ENCODE measurements at regions not wholly inside any gene's neighbourhood (a gene's known extent, or its start where the extent isn't known, plus 50 kb on each side); places are given as distances from the start of the nearest gene placed in this dataset.
"Not testable (repeated sequence)": the region's sequence is repeated elsewhere in the genome, so short reads cannot be mapped to it uniquely, and the experiment has no call there.

- DNase-seq, result no peak
Observed at GRCh38 chr2:234373481-234374149, 123.3 kb downstream of the ARL4C start.

- no peak for DNase-seq
Observed at GRCh38 chr2:234373060-234373459, 123.8 kb downstream of the ARL4C start.

- DNase-seq, result no peak
Observed at GRCh38 chr2:234372506-234372905, 124.4 kb downstream of the ARL4C start.

GRCh38 chr2:234368861-234369261 lies 128.0 kb downstream of the ARL4C start:
- DNase-seq, result peak; percentile 73

- no peak for DNase-seq
Observed at GRCh38 chr2:234366891-234367290, 130.0 kb downstream of the ARL4C start.

- DNase-seq, result no peak
Observed at GRCh38 chr2:234364661-234365060, 132.2 kb downstream of the ARL4C start.

GRCh38 chr2:234363647-234364294 lies 133.1 kb downstream of the ARL4C start:
- peak; percentile 82 for DNase-seq

GRCh38 chr2:234363011-234363487 lies 133.8 kb downstream of the ARL4C start:
- peak; percentile 97 for DNase-seq

GRCh38 chr2:234360313-234360975 lies 136.4 kb downstream of the ARL4C start:
- DNase-seq, result not testable (repeated sequence)

- DNase-seq, result no peak
Observed at GRCh38 chr2:234357666-234358065, 139.2 kb downstream of the ARL4C start.

GRCh38 chr2:234355808-234356365 lies 141.0 kb downstream of the ARL4C start:
- DNase-seq, result peak; percentile 71

- peak; percentile 89 for DNase-seq
Observed at GRCh38 chr2:234355021-234355720, 141.7 kb downstream of the ARL4C start.

GRCh38 chr2:234352270-234352669 lies 144.6 kb downstream of the ARL4C start:
- DNase-seq, result no peak

- not testable (repeated sequence) for DNase-seq
Observed at GRCh38 chr2:234351866-234352265, 145.0 kb downstream of the ARL4C start.

GRCh38 chr2:234348081-234348480 lies 148.8 kb downstream of the ARL4C start:
- DNase-seq, result no peak

- no peak for DNase-seq
Observed at GRCh38 chr2:234345921-234346320, 151.0 kb downstream of the ARL4C start.

- DNase-seq, result no peak
Observed at GRCh38 chr2:234344012-234344411, 152.9 kb downstream of the ARL4C start.

GRCh38 chr2:234343372-234343771 lies 153.5 kb downstream of the ARL4C start:
- DNase-seq, result no peak

- DNase-seq, result no peak
Observed at GRCh38 chr2:234341306-234341985, 155.4 kb downstream of the ARL4C start.

- no peak for DNase-seq
Observed at GRCh38 chr2:234339501-234339900, 157.4 kb downstream of the ARL4C start.

- no peak for DNase-seq
Observed at GRCh38 chr2:234339011-234339410, 157.9 kb downstream of the ARL4C start.

- DNase-seq, result peak; percentile 96
Observed at GRCh38 chr2:234335661-234336228, 161.1 kb downstream of the ARL4C start.

Measured in islet precursor cell (in vitro differentiated cells).